Activated CD8-positive, alpha-beta T cell treated with anti-CD3 and anti-CD28 coated beads for 36 hours (primary cell): ENCODE measurements at regions not wholly inside any gene's neighbourhood (a gene's known extent, or its start where the extent isn't known, plus 50 kb on each side); places are given as distances from the start of the nearest gene placed in this dataset.

Experiments
- ATAC-seq: fragments of 200-7000 bp; cut with Tn5 transposase; one replicate; pipeline ENCODE4 v1.10.0; 2021; ENCODE audit warnings: mild to moderate bottlenecking, moderate library complexity
- CTCF ChIA-PET: fragments of 350-600 bp; sonication (Branson Sonifier 250); formaldehyde crosslinking; loops from one replicate; lab custom pipeline; 2021; ENCODE audit warnings: antibody characterized with exemption; lab: Charles Lee
- POLR2A ChIA-PET: fragments of 350-600 bp; sonication (Branson Sonifier 250); formaldehyde crosslinking; loops from one replicate; lab custom pipeline; 2021; ENCODE audit warnings: antibody characterized with exemption; lab: Charles Lee
- DNase-seq: peaks from one replicate; pipeline ENCODE4 v3.0.0-alpha.2; 2020
- H3K27ac Mint-ChIP-seq: one replicate; pipeline ENCODE4 v1.8.0; 2021; ENCODE audit warnings: mild to moderate bottlenecking, mixed read lengths
- H3K27me3 Mint-ChIP-seq: one replicate; pipeline ENCODE4 v1.8.0; 2021; ENCODE audit warnings: mixed read lengths
- H3K36me3 Mint-ChIP-seq: one replicate; pipeline ENCODE4 v1.8.0; 2021; ENCODE audit warnings: low read depth, mixed read lengths
- H3K4me1 Mint-ChIP-seq: one replicate; pipeline ENCODE4 v1.8.0; 2021; ENCODE audit warnings: low read depth, mixed read lengths
- H3K4me3 Mint-ChIP-seq: one replicate; pipeline ENCODE4 v1.8.0; 2021; ENCODE audit warnings: mild to moderate bottlenecking, moderate library complexity, mixed read lengths
- H3K9me3 Mint-ChIP-seq: one replicate; pipeline ENCODE4 v1.8.0; 2021; ENCODE audit warnings: mixed read lengths
- intact Hi-C: fragments of 100-400 bp; cut with micrococcal nuclease; formaldehyde crosslinking; loops from one replicate; pipeline ENCODE4 v1.10.0; 2022
- TF ChIP-seq, protein P1 (sequence below): fragments of 200-600 bp; IDR thresholded peaks from one replicate; pipeline ENCODE4 v1.8.0; 2022; ENCODE audit warnings: antibody characterized with exemption, mild to moderate bottlenecking

- intact Hi-C loops: no loop called here
- no peak for ATAC-seq
- H3K9me3 Mint-ChIP-seq: no peaks in the 10 kb centered on the region
- CTCF ChIA-PET: no interaction called here
- POLR2A ChIA-PET: no interaction called here
- H3K4me3 Mint-ChIP-seq: no peak overlapping the region
- TF ChIP-seq, protein P1, sequence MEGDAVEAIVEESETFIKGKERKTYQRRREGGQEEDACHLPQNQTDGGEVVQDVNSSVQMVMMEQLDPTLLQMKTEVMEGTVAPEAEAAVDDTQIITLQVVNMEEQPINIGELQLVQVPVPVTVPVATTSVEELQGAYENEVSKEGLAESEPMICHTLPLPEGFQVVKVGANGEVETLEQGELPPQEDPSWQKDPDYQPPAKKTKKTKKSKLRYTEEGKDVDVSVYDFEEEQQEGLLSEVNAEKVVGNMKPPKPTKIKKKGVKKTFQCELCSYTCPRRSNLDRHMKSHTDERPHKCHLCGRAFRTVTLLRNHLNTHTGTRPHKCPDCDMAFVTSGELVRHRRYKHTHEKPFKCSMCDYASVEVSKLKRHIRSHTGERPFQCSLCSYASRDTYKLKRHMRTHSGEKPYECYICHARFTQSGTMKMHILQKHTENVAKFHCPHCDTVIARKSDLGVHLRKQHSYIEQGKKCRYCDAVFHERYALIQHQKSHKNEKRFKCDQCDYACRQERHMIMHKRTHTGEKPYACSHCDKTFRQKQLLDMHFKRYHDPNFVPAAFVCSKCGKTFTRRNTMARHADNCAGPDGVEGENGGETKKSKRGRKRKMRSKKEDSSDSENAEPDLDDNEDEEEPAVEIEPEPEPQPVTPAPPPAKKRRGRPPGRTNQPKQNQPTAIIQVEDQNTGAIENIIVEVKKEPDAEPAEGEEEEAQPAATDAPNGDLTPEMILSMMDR: no peak
- H3K27me3 Mint-ChIP-seq: peaks cover 6% of the 10 kb centered on the region
- no peak overlapping the region for H3K27ac Mint-ChIP-seq
- DNase-seq: no peak
- H3K4me1 Mint-ChIP-seq: no peaks in the 10 kb centered on the region
- H3K36me3 Mint-ChIP-seq: no peaks in the 10 kb centered on the region
These were observed 258.2 kb upstream of the NPY start for GRCh38 chr7:24025765-24026164.

DNA sequence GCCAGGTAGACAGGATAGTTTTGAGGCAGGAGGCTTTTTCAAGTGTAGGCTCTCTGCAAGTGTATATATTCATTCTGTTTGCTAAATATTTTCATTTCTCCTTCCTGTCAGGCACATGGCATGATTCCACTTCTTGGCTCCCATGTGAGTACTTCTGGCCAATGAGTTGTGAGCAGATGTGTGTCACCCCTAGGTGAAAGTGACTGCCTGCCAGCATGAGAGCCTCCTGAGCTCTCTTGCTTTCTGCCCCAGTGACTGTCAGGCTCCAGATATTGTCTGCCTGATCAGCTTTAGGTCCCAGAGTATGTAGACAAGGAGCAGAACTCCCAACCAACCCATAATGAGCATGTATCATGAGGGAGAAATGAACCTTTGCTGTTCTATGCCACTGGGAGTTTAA is 257.6 kb upstream of the NPY start:
- no peak overlapping the region for H3K4me3 Mint-ChIP-seq
- TF ChIP-seq, protein P1: no peak
- POLR2A ChIA-PET: no interaction called here
- no peaks in the 10 kb centered on the region for H3K4me1 Mint-ChIP-seq
- H3K27ac Mint-ChIP-seq: no peak overlapping the region
- H3K36me3 Mint-ChIP-seq: no peaks in the 10 kb centered on the region
- CTCF ChIA-PET: no interaction called here
- ATAC-seq (no peak), DNase-seq (no peak)
- H3K27me3 Mint-ChIP-seq: peaks cover 6% of the 10 kb centered on the region
- no peaks in the 10 kb centered on the region for H3K9me3 Mint-ChIP-seq
- intact Hi-C loops: no loop called here

DNA sequence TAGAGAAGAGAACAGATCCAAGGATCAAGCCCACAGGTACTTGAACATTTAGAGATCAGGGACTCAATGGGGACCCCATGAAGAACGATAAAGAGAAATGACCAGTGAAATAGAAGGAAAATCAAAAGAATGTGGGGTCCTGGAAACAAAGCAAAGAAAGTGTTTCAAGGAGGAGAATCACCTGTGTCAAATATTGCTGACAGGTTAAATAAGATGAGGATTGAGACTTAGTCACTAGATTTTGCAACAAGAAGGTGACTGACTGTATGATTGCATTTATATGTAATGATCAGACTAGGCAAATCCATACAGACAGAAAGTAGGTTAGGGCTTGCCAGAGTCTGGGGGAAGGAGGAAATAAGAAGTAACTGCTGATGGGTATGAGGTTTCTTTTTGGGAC is 254.9 kb upstream of the NPY start:
- POLR2A ChIA-PET: no interaction called here
- H3K27ac Mint-ChIP-seq: no peak overlapping the region
- H3K9me3 Mint-ChIP-seq: no peaks in the 10 kb centered on the region
- CTCF ChIA-PET: no interaction called here
- TF ChIP-seq, protein P1: no peak
- intact Hi-C loops: no loop called here
- no peak overlapping the region for H3K4me3 Mint-ChIP-seq
- ATAC-seq (no peak), DNase-seq (no peak)
- H3K27me3 Mint-ChIP-seq: peaks cover 6% of the 10 kb centered on the region
- no peaks in the 10 kb centered on the region for H3K36me3 Mint-ChIP-seq
- H3K4me1 Mint-ChIP-seq: no peaks in the 10 kb centered on the region

GRCh38 chr7:24034251-24034650 is 249.7 kb upstream of the NPY start:
- no peaks in the 10 kb centered on the region for H3K36me3 Mint-ChIP-seq
- TF ChIP-seq, protein P1: no peak
- ChIA-PET POLR2A (no interaction called here), CTCF (no interaction called here)
- no peak for ATAC-seq
- peaks cover 7% of the 10 kb centered on the region for H3K4me1 Mint-ChIP-seq
- intact Hi-C loops: no loop called here
- no peaks in the 10 kb centered on the region for H3K9me3 Mint-ChIP-seq
- H3K4me3 Mint-ChIP-seq: no peak overlapping the region
- H3K27me3 Mint-ChIP-seq: peaks cover 3% of the 10 kb centered on the region
- H3K27ac Mint-ChIP-seq: no peak overlapping the region
- no peak for DNase-seq

- Mint-ChIP-seq H3K4me1 (peaks cover 7% of the 10 kb centered on the region), H3K4me3 (no peak overlapping the region), H3K27me3 (peaks cover 3% of the 10 kb centered on the region), H3K9me3 (no peaks in the 10 kb centered on the region), H3K36me3 (no peaks in the 10 kb centered on the region), H3K27ac (no peak overlapping the region)
- intact Hi-C loops: no loop called here
- DNase-seq (no peak), ATAC-seq (no peak)
- CTCF ChIA-PET: no interaction called here
- TF ChIP-seq, protein P1: no peak
- POLR2A ChIA-PET: no interaction called here
These were observed 248.5 kb upstream of the NPY start for GRCh38 chr7:24035366-24036032.
